IMR-90 (cell line): ENCODE measurements at regions not wholly inside any gene's neighbourhood (a gene's known extent, or its start where the extent isn't known, plus 50 kb on each side); places are given as distances from the start of the nearest gene placed in this dataset.

Experiments used
- ATAC-seq: fragments of 200-7000 bp; cut with Tn5 transposase; 2 replicates; pipeline ENCODE4 v1.9.1; 2020; ENCODE audit warnings: low read depth, mild to moderate bottlenecking, moderate library complexity
- BruUV-seq: library from RNA; stranded (reverse); fragments of 400-500 nt; replicated peaks from 2 replicates; lab custom pipeline; 2021; lab: Mats Ljungman, UMichigan
- CTCF ChIA-PET: fragments of 300-600 bp; formaldehyde crosslinking; extraction: SDS; loops from one replicate; lab custom pipeline; 2021; ENCODE audit warnings: antibody characterized with exemption; lab: Yijun Ruan, JAX
- POLR2A ChIA-PET: fragments of 300-600 bp; sonication (Branson Sonifier 250); formaldehyde crosslinking; loops from one replicate; lab custom pipeline; 2022; ENCODE audit warnings: antibody characterized with exemption; ENCODE audit not compliant: unreplicated experiment; lab: Charles Lee
- DNase-seq: peaks from one replicate; pipeline ENCODE4 v3.0.0; 2013
- H2AFZ ChIP-seq: replicated peaks from 2 replicates; pipeline ENCODE3; 2013; ENCODE audit warnings: low read length, mild to moderate bottlenecking; ENCODE audit not compliant: poor library complexity
- H2AK5ac ChIP-seq: 2 replicates; pipeline ENCODE4 v1.6.1; 2013; ENCODE audit warnings: low read depth, low read length, inconsistent platforms
- H2AK9ac ChIP-seq: replicated peaks from 2 replicates; pipeline ENCODE3; 2013; ENCODE audit warnings: mild to moderate bottlenecking, low read depth, low read length, moderate library complexity; ENCODE audit not compliant: poor library complexity
- H2BK120ac ChIP-seq: 2 replicates; pipeline ENCODE4 v1.6.1; 2013; ENCODE audit warnings: low read depth, low read length, inconsistent platforms
- H2BK15ac ChIP-seq: 3 replicates; pipeline ENCODE4 v1.6.1; 2013; ENCODE audit warnings: low read depth, low read length, inconsistent platforms
- H2BK20ac ChIP-seq: 2 replicates; pipeline ENCODE4 v1.6.1; 2013; ENCODE audit warnings: low read depth, mild to moderate bottlenecking, inconsistent platforms, low read length, moderate library complexity
- H2BK5ac ChIP-seq: 2 replicates; pipeline ENCODE4 v1.6.1; 2013; ENCODE audit warnings: mild to moderate bottlenecking, low read depth, low read length, inconsistent platforms; ENCODE audit not compliant: poor library complexity, severe bottlenecking
- H3K14ac ChIP-seq: replicated peaks from 2 replicates; pipeline ENCODE4 v1.6.1; 2013; ENCODE audit warnings: low read depth, low read length, inconsistent platforms
- H3K18ac ChIP-seq: 2 replicates; pipeline ENCODE4 v1.6.1; 2013; ENCODE audit warnings: low read depth, low read length, control low read depth
- H3K23ac ChIP-seq: 2 replicates; pipeline ENCODE4 v1.6.1; 2013; ENCODE audit warnings: low read depth, low read length, inconsistent platforms
- H3K27ac ChIP-seq: 2 replicates; pipeline ENCODE4 v1.5.1; 2013; ENCODE audit warnings: mild to moderate bottlenecking, control low read depth, low read length; ENCODE audit not compliant: insufficient read depth
- H3K27me3 ChIP-seq: 2 replicates; pipeline ENCODE4 v1.6.1; 2013; ENCODE audit warnings: low read length; ENCODE audit not compliant: control insufficient read depth, insufficient read depth
- H3K36me3 ChIP-seq: 2 replicates; pipeline ENCODE4 v1.6.1; 2013; ENCODE audit warnings: low read length, mixed read lengths; ENCODE audit not compliant: control insufficient read depth, insufficient read depth
- H3K4ac ChIP-seq: 2 replicates; pipeline ENCODE4 v1.6.1; 2013; ENCODE audit warnings: low read depth, low read length, inconsistent platforms
- H3K4me1 ChIP-seq: 2 replicates; pipeline ENCODE4 v1.6.1; 2013; ENCODE audit warnings: low read length, mixed read lengths; ENCODE audit not compliant: control insufficient read depth, insufficient read depth
- H3K4me2 ChIP-seq: 2 replicates; pipeline ENCODE4 v1.6.1; 2013; ENCODE audit warnings: low read depth, mild to moderate bottlenecking, control low read depth, low read length, moderate library complexity
- H3K4me3 ChIP-seq: 2 replicates; pipeline ENCODE4 v1.5.1; 2013; ENCODE audit warnings: low read depth, mild to moderate bottlenecking, control low read depth, low read length, moderate library complexity; ENCODE audit not compliant: insufficient read depth
- H3K56ac ChIP-seq: 2 replicates; pipeline ENCODE4 v1.6.1; 2013; ENCODE audit warnings: low read length, inconsistent platforms; ENCODE audit not compliant: insufficient read depth; ENCODE audit errors: extremely low read depth
- H3K79me1 ChIP-seq, 2 experiments: 2 replicates each; pipeline ENCODE4 v1.6.1; 2013; ENCODE audit warnings: low read length in 2 of 2, inconsistent platforms in 1 of 2, low read depth in 1 of 2
- H3K9ac ChIP-seq: 2 replicates; pipeline ENCODE4 v1.6.1; 2013; ENCODE audit warnings: low read depth, low read length, control low read depth
- H3K9me1 ChIP-seq: 2 replicates; pipeline ENCODE4 v1.6.1; 2013; ENCODE audit warnings: low read length, inconsistent platforms; ENCODE audit not compliant: insufficient read depth
- H3K9me3 ChIP-seq: 2 replicates; pipeline ENCODE4 v1.6.1; 2013; ENCODE audit warnings: low read length; ENCODE audit not compliant: control insufficient read depth, insufficient read depth
- H4K20me1 ChIP-seq: 2 replicates; pipeline ENCODE4 v1.6.1; 2013; ENCODE audit warnings: low read length, inconsistent platforms; ENCODE audit not compliant: insufficient read depth
- H4K5ac ChIP-seq: 2 replicates; pipeline ENCODE4 v1.6.1; 2013; ENCODE audit warnings: mild to moderate bottlenecking, low read depth, low read length, control low read depth
- H4K8ac ChIP-seq, 2 experiments: 2 replicates each; pipeline ENCODE4 v1.6.1; 2013; ENCODE audit warnings: low read depth in 2 of 2, low read length in 2 of 2, control low read depth in 1 of 2, inconsistent platforms in 1 of 2
- H4K91ac ChIP-seq: 2 replicates; pipeline ENCODE4 v1.6.1; 2013; ENCODE audit warnings: low read depth, low read length, inconsistent platforms; ENCODE audit not compliant: insufficient read depth
- BHLHE40 ChIP-seq: fragments of 150-350 bp; IDR thresholded peaks from 2 replicates; pipeline ENCODE4 v1.6.1; 2016; ENCODE audit warnings: mild to moderate bottlenecking, low read depth, low read length
- CHD1 ChIP-seq: IDR thresholded peaks from 2 replicates; pipeline ENCODE4 v1.6.1; 2012; ENCODE audit warnings: low read depth, low read length, improper control_type of control experiment
- MAFK ChIP-seq: IDR thresholded peaks from 2 replicates; pipeline ENCODE4 v1.6.1; 2012; ENCODE audit warnings: low read depth, low read length, improper control_type of control experiment
- RAD21 ChIP-seq: IDR thresholded peaks from 2 replicates; pipeline ENCODE4 v1.6.1; 2012; ENCODE audit warnings: low read length, improper control_type of control experiment
- RCOR1 ChIP-seq: IDR thresholded peaks from 2 replicates; pipeline ENCODE4 v1.6.1; 2012; ENCODE audit warnings: mild to moderate bottlenecking, low read length, improper control_type of control experiment; ENCODE audit not compliant: insufficient replicate concordance
- RFX5 ChIP-seq: IDR thresholded peaks from 2 replicates; pipeline ENCODE4 v1.8.0; 2012; ENCODE audit warnings: low read depth, mild to moderate bottlenecking, low read length, moderate library complexity
- SMC3 ChIP-seq: fragments of 150-350 bp; IDR thresholded peaks from 2 replicates; pipeline ENCODE4 v1.6.1; 2016; ENCODE audit warnings: low read depth, mild to moderate bottlenecking, antibody characterized with exemption, low read length, moderate library complexity
- WGBS, 2 experiments: methylation state at CpG; one replicate each; pipeline versions ENCODE4 v1.1.5 to v1.1.7; 2013; ENCODE audit warnings: missing lambda C conversion rate in 2 of 2; ENCODE audit not compliant: insufficient read length in 1 of 2; ENCODE audit errors: extremely low coverage in 2 of 2; 5-methylcytosine and 5-hydroxymethylcytosine counted together
- dilution Hi-C: fragments of 300-500 bp; cut with HindIII; formaldehyde crosslinking; loops from one replicate; pipeline ENCODE4 v1.14.3; 2018; ENCODE audit warnings: low sequenced_read_pairs; ENCODE audit not compliant: unreplicated experiment
- in situ Hi-C: fragments of 300-500 bp; cut with MboI; formaldehyde crosslinking; loops from 3 replicates; pipeline ENCODE4 v1.14.3; 2019; ENCODE audit warnings: low sequenced_read_pairs, inconsistent platforms, mixed read lengths
- intact Hi-C: fragments of 100-400 bp; cut with micrococcal nuclease; formaldehyde crosslinking; loops from 2 replicates; pipeline ENCODE4 v1.10.0; 2022
- TF ChIP-seq, protein P1 (sequence below): fragments of 150-350 bp; IDR thresholded peaks from 2 replicates; pipeline ENCODE4 v1.6.1; 2017; ENCODE audit warnings: mild to moderate bottlenecking, antibody characterized with exemption, low read length, low read depth
- TF ChIP-seq, protein P2 (sequence below): fragments of 150-350 bp; IDR thresholded peaks from 2 replicates; pipeline ENCODE4 v1.6.1; 2016; ENCODE audit warnings: low read depth, mild to moderate bottlenecking, low read length, moderate library complexity, borderline replicate concordance

DNA sequence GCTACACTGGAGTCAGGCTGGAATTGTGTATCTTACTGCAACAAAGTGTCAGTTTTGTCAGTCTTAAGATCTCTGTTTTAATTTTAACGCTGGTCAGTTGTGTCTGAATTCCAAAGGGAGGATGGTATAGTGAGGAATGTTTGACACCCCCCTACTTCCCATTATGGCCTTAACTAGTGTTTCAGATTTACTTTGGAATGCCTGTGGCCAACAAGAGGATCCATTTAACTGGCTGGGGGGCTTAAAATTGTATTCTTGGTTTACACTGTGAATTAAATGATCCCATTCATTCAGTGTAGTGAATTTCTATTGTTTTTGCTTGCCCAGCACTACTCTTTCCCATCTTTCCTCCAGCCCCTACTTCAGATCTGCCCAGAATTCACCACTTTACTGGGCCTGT, 75.8 kb upstream of the IQCM start:
- H4K5ac ChIP-seq = no peak overlapping the region
- no peak overlapping the region for H2BK120ac ChIP-seq
- H3K4ac ChIP-seq = no peak overlapping the region
- H2AK5ac ChIP-seq = no peak overlapping the region
- no peaks in the 10 kb centered on the region for H3K27me3 ChIP-seq
- WGBS, 2 experiments = no CpG with 5 or more reads among the region's 1 CpG
- no peak for TF ChIP-seq MAFK
- TF ChIP-seq RCOR1 = no peak
- TF ChIP-seq SMC3 = no peak
- no peak for TF ChIP-seq BHLHE40
- no peak for TF ChIP-seq RAD21
- TF ChIP-seq, protein P1, sequence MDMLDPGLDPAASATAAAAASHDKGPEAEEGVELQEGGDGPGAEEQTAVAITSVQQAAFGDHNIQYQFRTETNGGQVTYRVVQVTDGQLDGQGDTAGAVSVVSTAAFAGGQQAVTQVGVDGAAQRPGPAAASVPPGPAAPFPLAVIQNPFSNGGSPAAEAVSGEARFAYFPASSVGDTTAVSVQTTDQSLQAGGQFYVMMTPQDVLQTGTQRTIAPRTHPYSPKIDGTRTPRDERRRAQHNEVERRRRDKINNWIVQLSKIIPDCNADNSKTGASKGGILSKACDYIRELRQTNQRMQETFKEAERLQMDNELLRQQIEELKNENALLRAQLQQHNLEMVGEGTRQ = no peak
- TF ChIP-seq, protein P2, sequence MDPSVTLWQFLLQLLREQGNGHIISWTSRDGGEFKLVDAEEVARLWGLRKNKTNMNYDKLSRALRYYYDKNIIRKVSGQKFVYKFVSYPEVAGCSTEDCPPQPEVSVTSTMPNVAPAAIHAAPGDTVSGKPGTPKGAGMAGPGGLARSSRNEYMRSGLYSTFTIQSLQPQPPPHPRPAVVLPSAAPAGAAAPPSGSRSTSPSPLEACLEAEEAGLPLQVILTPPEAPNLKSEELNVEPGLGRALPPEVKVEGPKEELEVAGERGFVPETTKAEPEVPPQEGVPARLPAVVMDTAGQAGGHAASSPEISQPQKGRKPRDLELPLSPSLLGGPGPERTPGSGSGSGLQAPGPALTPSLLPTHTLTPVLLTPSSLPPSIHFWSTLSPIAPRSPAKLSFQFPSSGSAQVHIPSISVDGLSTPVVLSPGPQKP = no peak
- TF ChIP-seq RFX5 = no peak
- no peak for TF ChIP-seq CHD1
- no peak overlapping the region for H4K91ac ChIP-seq
- H3K36me3 ChIP-seq = no peaks in the 10 kb centered on the region
- no peak overlapping the region for H3K9ac ChIP-seq
- H3K4me1 ChIP-seq = peaks cover 2% of the 10 kb centered on the region; the same call in 1 of the 2 replicates
- no peak overlapping the region for H3K23ac ChIP-seq
- in situ Hi-C loops = loop anchor here (25.0 kb wide), 1 partner anchor 929 kb away; no protein-coding TSS in a partner anchor
- H4K8ac ChIP-seq = no peak overlapping the region
- no peak overlapping the region for H3K14ac ChIP-seq
- ATAC-seq = peak; percentile 37
- H3K4me3 ChIP-seq = no peak overlapping the region
- H2AFZ ChIP-seq = no peak overlapping the region
- intact Hi-C loops = no loop called here
- no peak overlapping the region for H2AK9ac ChIP-seq
- H3K9me1 ChIP-seq = no peaks in the 10 kb centered on the region
- no peaks in the 10 kb centered on the region for H3K79me1 ChIP-seq
- CTCF ChIA-PET = no interaction called here
- DNase-seq = no peak
- H2BK5ac ChIP-seq = no peak overlapping the region
- no peak overlapping the region for H3K27ac ChIP-seq
- no peak overlapping the region for H3K56ac ChIP-seq
- H3K9me3 ChIP-seq = no peaks in the 10 kb centered on the region
- H4K20me1 ChIP-seq = no peaks in the 10 kb centered on the region
- POLR2A ChIA-PET = no interaction called here
- dilution Hi-C loops = no loop called here
- BruUV-seq = no TSS peak
- no peak overlapping the region for H3K18ac ChIP-seq
- no peak overlapping the region for H3K4me2 ChIP-seq
- H2BK15ac ChIP-seq = no peak overlapping the region
- no peak overlapping the region for H2BK20ac ChIP-seq
